ENCODE measurements at regions not wholly inside any gene's neighbourhood (a gene's known extent, or its start where the extent isn't known, plus 50 kb on each side); places are given as distances from the start of the nearest gene placed in this dataset.

DNA sequence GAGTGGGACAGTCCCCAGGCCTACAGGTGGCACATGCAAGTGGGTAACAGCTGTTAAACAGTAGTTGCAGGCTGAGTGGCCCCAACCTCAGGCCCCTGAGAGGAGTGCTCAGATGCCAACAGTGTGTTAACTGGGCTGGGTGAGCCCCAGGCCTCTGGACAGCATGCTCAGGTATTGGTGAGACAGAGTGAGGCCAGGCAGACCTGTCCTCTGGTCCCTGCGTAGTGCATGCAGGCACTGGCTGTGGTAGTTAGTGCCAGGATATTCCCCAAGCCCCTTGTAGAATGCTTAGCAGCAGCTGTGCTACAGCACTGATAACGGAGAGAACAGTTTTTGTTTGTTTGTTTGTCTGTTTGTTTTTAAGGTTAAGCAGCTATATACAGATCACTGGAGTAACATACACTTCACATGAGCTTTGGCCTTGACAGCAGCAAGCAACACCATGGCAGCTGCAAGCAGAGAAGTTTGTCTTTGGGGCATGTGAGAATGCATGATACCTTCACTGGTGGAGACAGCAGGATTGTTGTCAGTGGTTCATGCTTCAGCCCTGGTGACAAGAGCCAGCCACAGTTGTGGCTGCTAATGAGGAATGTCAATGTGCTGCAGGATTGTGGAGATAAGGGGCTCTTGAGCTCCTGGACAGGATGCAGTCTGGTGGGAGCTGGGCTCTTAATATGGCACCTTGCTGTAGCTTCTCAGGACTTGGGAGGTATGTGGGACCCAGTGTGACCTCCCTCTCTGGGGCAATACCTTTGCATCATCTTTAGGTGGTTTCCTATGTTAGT lies 614.4 kb downstream of the CDH11 start:
- Histone ChIP-seq H3K27ac (no peak overlapping the region), H3K27me3 (no peaks in the 10 kb centered on the region), H3K4me3 (no peak overlapping the region), H3K36me3 (no peaks in the 10 kb centered on the region), H3K9me3 (no peaks in the 10 kb centered on the region), H3K4me1 (no peaks in the 10 kb centered on the region)
- no peak for DNase-seq
- intact Hi-C loops (cut with DNase I; ENCODE audit: low total_unique reads), result no loop called here
- TF ChIP-seq, protein P1, sequence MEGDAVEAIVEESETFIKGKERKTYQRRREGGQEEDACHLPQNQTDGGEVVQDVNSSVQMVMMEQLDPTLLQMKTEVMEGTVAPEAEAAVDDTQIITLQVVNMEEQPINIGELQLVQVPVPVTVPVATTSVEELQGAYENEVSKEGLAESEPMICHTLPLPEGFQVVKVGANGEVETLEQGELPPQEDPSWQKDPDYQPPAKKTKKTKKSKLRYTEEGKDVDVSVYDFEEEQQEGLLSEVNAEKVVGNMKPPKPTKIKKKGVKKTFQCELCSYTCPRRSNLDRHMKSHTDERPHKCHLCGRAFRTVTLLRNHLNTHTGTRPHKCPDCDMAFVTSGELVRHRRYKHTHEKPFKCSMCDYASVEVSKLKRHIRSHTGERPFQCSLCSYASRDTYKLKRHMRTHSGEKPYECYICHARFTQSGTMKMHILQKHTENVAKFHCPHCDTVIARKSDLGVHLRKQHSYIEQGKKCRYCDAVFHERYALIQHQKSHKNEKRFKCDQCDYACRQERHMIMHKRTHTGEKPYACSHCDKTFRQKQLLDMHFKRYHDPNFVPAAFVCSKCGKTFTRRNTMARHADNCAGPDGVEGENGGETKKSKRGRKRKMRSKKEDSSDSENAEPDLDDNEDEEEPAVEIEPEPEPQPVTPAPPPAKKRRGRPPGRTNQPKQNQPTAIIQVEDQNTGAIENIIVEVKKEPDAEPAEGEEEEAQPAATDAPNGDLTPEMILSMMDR (IDR thresholded peaks at IDR 0.05), result no peak
- TF ChIP-seq POLR2A (IDR thresholded peaks at IDR 0.05), result no peak

DNA sequence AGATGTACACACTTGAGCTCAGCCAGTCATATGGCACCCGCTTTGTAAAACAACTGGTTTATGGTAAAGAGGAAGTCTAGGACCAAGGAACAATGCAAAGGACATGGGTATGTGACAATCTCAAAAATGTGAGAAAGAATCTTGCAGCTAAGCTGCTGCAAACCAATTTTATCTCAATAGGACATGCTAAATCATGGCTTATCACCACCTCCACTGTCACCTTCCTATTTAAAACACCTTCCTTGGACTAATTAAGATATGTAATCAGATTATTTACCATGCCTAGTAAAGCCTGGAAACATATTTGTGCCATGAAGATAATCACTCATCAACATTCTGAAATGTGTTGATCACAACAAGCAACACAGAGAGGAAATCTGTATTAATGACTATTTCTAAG lies 622.7 kb downstream of the CDH11 start:
- intact Hi-C loops (cut with DNase I; ENCODE audit: low total_unique reads), result no loop called here
- H3K36me3 ChIP-seq, result no peaks in the 10 kb centered on the region
- H3K4me1 ChIP-seq, result no peaks in the 10 kb centered on the region
- H3K27me3 ChIP-seq, result no peaks in the 10 kb centered on the region
- H3K9me3 ChIP-seq, result no peaks in the 10 kb centered on the region
- H3K27ac ChIP-seq, result no peak overlapping the region
- no peak for DNase-seq
- TF ChIP-seq POLR2A (IDR thresholded peaks at IDR 0.05), result no peak
- TF ChIP-seq, protein P1 (IDR thresholded peaks at IDR 0.05), result no peak
- no peak overlapping the region for H3K4me3 ChIP-seq

DNA sequence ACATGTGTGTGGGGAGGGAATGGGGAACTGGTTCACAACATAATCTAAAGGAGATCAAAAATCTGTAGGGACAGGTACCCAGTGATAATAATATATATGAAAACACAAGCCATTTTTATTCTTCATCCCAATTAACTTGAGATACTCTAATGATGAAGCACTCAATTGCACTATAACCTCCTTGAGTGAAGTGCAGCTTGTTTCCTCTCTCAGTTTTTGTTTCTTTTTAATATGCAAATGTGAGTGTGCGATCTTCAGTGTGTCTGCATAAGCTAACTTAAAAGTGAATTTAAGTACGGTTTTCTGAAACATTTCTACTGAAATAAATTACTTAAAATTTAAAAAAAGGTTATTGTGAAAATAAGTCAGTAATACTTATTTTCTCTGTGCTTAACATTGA lies 623.5 kb downstream of the CDH11 start:
- intact Hi-C loops (cut with DNase I; ENCODE audit: low total_unique reads), result no loop called here
- no peak overlapping the region for H3K4me3 ChIP-seq
- TF ChIP-seq, protein P1 (IDR thresholded peaks at IDR 0.05), result no peak
- TF ChIP-seq POLR2A (IDR thresholded peaks at IDR 0.05), result no peak
- DNase-seq, result no peak
- H3K27me3 ChIP-seq, result no peaks in the 10 kb centered on the region
- H3K4me1 ChIP-seq, result no peaks in the 10 kb centered on the region
- H3K36me3 ChIP-seq, result no peaks in the 10 kb centered on the region
- H3K9me3 ChIP-seq, result no peaks in the 10 kb centered on the region
- no peak overlapping the region for H3K27ac ChIP-seq

DNA sequence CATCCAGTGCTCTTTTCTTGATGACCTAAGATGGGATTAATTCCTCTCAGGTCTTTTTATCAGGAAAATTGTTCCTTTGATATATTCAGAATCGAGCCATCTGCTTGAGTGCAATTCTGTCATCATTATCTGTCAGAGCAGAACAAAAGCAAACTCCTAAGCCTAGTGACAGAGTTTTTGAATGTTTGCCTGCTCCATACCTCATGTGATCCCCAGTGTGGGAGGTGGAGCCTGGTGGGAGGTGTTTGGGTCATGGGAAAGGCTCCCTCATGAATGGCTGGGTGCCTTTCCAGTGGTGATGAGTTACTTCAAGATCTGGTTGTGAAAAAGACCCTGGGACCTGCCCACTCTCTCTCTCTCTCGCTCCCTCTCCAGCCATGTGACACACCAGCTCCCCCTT lies 628.2 kb downstream of the CDH11 start:
- H3K9me3 ChIP-seq, result no peaks in the 10 kb centered on the region
- H3K36me3 ChIP-seq, result no peaks in the 10 kb centered on the region
- H3K27me3 ChIP-seq, result no peaks in the 10 kb centered on the region
- DNase-seq, result no peak
- no peak overlapping the region for H3K4me3 ChIP-seq
- no peaks in the 10 kb centered on the region for H3K4me1 ChIP-seq
- H3K27ac ChIP-seq, result no peak overlapping the region
- TF ChIP-seq, protein P1 (IDR thresholded peaks at IDR 0.05), result no peak
- TF ChIP-seq POLR2A (IDR thresholded peaks at IDR 0.05), result no peak
- intact Hi-C loops (cut with DNase I; ENCODE audit: low total_unique reads), result no loop called here

DNA sequence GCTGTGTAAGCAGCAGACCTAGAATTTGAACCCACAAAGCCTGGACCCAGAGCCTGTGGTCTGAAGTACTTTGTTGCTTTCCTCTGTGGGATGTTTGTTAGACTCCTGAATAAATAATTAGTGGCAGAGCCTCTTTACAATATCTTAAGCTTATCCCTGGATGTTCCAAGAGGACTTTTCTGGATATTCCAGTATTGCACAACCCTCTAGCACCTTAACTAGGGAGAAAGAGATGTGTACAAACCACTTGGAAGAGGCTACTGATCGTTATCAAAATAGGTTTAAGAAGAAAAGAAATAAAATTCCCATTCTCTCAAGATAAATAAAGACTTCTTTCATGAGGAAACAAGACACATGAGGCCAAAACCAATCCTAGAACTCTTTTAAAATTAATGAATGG lies 632.4 kb downstream of the CDH11 start:
- no peaks in the 10 kb centered on the region for H3K36me3 ChIP-seq
- intact Hi-C loops (cut with DNase I; ENCODE audit: low total_unique reads), result no loop called here
- H3K27me3 ChIP-seq, result no peaks in the 10 kb centered on the region
- H3K4me3 ChIP-seq, result no peak overlapping the region
- no peaks in the 10 kb centered on the region for H3K4me1 ChIP-seq
- H3K27ac ChIP-seq, result no peak overlapping the region
- TF ChIP-seq, protein P1 (IDR thresholded peaks at IDR 0.05), result no peak
- TF ChIP-seq POLR2A (IDR thresholded peaks at IDR 0.05), result no peak
- no peaks in the 10 kb centered on the region for H3K9me3 ChIP-seq
- DNase-seq, result no peak

Data from uterus (tissue), 3 donors.